Stimulated activated CD4-positive, alpha-beta T cell treated with anti-CD3 and anti-CD28 coated beads, Interleukin-2, amount 100 ng/mL, for 24 hours (primary cell): ENCODE measurements at regions not wholly inside any gene's neighbourhood (a gene's known extent, or its start where the extent isn't known, plus 50 kb on each side); places are given as distances from the start of the nearest gene placed in this dataset.

ENCODE experiments used
- DNase-seq, 2 donors: peaks; one replicate each; pipeline ENCODE4 v3.0.0-alpha.2; 2020

- no peak for DNase-seq
Measured at GRCh38 chr11:116124922-116125714, 620.9 kb upstream of the CADM1 start.

- no peak for DNase-seq
Measured at GRCh38 chr11:116123739-116124138, 619.5 kb upstream of the CADM1 start.

GRCh38 chr11:116122697-116123472, 618.7 kb upstream of the CADM1 start:
- DNase-seq, result no peak

GRCh38 chr11:116119158-116119557, 614.9 kb upstream of the CADM1 start:
- DNase-seq, result no peak

- DNase-seq, result no peak
Measured at GRCh38 chr11:116118138-116118470, 613.9 kb upstream of the CADM1 start.

GRCh38 chr11:116117331-116118137, 613.3 kb upstream of the CADM1 start:
- no peak for DNase-seq

GRCh38 chr11:116115801-116116200, 611.6 kb upstream of the CADM1 start:
- no peak for DNase-seq

GRCh38 chr11:116114198-116114651, 610.0 kb upstream of the CADM1 start:
- DNase-seq, result no peak

GRCh38 chr11:116112087-116112935, 608.1 kb upstream of the CADM1 start:
- DNase-seq, result no peak

GRCh38 chr11:116111546-116111945, 607.3 kb upstream of the CADM1 start:
- no peak for DNase-seq

- DNase-seq, result no peak
Measured at GRCh38 chr11:116110802-116111201, 606.6 kb upstream of the CADM1 start.

- DNase-seq, result no peak
Measured at GRCh38 chr11:116110356-116110755, 606.1 kb upstream of the CADM1 start.

- DNase-seq, result no peak
Measured at GRCh38 chr11:116109228-116109627, 605.0 kb upstream of the CADM1 start.

GRCh38 chr11:116108161-116108560, 603.9 kb upstream of the CADM1 start:
- no peak for DNase-seq

GRCh38 chr11:116107229-116107628, 603.0 kb upstream of the CADM1 start:
- DNase-seq, result no peak

- DNase-seq, result no peak
Measured at GRCh38 chr11:116104498-116105174, 600.4 kb upstream of the CADM1 start.

- no peak for DNase-seq
Measured at GRCh38 chr11:116101902-116102301, 597.7 kb upstream of the CADM1 start.

- DNase-seq, result no peak
Measured at GRCh38 chr11:116100016-116100415, 595.8 kb upstream of the CADM1 start.

GRCh38 chr11:116099541-116099940, 595.3 kb upstream of the CADM1 start:
- DNase-seq, result no peak

- DNase-seq, result no peak
Measured at GRCh38 chr11:116096272-116096995, 592.2 kb upstream of the CADM1 start.
